ENCODE measurements at regions not wholly inside any gene's neighbourhood (a gene's known extent, or its start where the extent isn't known, plus 50 kb on each side); places are given as distances from the start of the nearest gene placed in this dataset.

DNA sequence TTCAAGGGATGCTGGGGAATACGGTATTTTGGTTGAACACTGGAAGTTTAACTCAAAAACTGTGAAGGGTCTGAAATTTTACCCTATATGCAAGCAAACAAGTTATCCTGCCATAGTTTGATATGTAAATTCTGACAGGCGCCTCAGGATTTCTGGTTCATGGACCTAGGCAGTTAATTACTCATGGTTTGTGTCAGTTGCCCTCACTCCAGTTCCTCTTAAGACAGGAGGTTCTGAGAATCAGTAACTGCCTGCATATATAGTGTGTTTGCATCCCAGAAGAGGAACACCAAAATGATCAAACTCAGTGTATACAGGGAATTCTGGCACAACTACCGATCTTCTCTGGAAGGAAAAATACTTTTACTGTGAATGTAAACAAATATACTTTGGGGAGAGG, 360.4 kb upstream of the NWD2 start:
- no peak overlapping the region for H3K27ac ChIP-seq
- no peaks in the 10 kb centered on the region for H3K9me3 ChIP-seq (replicated peaks in 1 of 3)
- no peak overlapping the region for H3K4me3 ChIP-seq
- H3K27me3 ChIP-seq = no peaks in the 10 kb centered on the region
- 82 to 93% (median 91%) methylated on average over 3 of the region's 3 CpGs for WGBS, 4 donors
- TF ChIP-seq, protein P1, sequence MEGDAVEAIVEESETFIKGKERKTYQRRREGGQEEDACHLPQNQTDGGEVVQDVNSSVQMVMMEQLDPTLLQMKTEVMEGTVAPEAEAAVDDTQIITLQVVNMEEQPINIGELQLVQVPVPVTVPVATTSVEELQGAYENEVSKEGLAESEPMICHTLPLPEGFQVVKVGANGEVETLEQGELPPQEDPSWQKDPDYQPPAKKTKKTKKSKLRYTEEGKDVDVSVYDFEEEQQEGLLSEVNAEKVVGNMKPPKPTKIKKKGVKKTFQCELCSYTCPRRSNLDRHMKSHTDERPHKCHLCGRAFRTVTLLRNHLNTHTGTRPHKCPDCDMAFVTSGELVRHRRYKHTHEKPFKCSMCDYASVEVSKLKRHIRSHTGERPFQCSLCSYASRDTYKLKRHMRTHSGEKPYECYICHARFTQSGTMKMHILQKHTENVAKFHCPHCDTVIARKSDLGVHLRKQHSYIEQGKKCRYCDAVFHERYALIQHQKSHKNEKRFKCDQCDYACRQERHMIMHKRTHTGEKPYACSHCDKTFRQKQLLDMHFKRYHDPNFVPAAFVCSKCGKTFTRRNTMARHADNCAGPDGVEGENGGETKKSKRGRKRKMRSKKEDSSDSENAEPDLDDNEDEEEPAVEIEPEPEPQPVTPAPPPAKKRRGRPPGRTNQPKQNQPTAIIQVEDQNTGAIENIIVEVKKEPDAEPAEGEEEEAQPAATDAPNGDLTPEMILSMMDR (IDR thresholded peaks at IDR 0.05) = no peak
- TF ChIP-seq POLR2A (IDR thresholded peaks at IDR 0.05) = no peak
- intact Hi-C loops (cut with DNase I) = no loop called here
- H3K36me3 ChIP-seq (replicated peaks in 1 of 2) = no peaks in the 10 kb centered on the region
- no peaks in the 10 kb centered on the region for H3K4me1 ChIP-seq (replicated peaks in 1 of 2)
- DNase-seq = no peak

GRCh38 chr4:36891971-36892370, 352.6 kb upstream of the NWD2 start:
- Histone ChIP-seq H3K36me3 (replicated peaks in 1 of 2) (no peaks in the 10 kb centered on the region), H3K27ac (no peak overlapping the region), H3K27me3 (no peaks in the 10 kb centered on the region), H3K4me1 (replicated peaks in 1 of 2) (peaks cover 0 to 5% of the 10 kb centered on the region in 2 donors), H3K9me3 (replicated peaks in 1 of 3) (no peaks in the 10 kb centered on the region), H3K4me3 (no peak overlapping the region)
- intact Hi-C loops (cut with DNase I) = no loop called here
- TF ChIP-seq, protein P1 (IDR thresholded peaks at IDR 0.05) = no peak
- TF ChIP-seq POLR2A (IDR thresholded peaks at IDR 0.05) = no peak
- DNase-seq = no peak
- 62 to 71% (median 69%) methylated on average over 2 of the region's 2 CpGs for WGBS, 4 donors

DNA sequence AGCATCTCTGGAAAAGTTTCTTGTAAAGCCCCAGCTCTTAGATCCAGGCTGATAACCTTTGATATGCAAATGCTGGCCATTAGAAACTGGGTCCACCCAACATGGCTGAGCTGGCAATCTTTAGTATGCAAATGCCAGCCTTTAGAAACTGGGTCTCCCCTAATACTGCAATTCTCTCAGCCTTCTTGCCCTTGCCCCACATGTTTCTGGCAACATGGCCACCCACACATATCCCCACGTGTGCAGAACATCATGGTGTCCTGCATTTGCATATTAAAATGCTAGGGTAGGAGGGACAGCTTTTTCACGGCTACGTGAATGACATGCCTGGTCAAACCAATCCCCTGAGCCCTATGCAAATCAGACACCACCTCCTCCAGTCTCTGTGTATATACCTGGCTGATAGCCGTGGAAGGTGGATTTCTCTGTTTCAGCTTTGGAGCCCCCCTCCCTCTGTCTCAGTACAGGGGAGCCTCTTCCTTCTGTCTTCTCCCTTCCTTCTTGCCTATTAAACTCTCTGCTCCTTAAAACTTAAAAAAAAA, 344.0 kb upstream of the NWD2 start:
- H3K4me1 ChIP-seq (replicated peaks in 1 of 2) = no peaks in the 10 kb centered on the region
- no peaks in the 10 kb centered on the region for H3K27me3 ChIP-seq
- DNase-seq = no peak
- H3K9me3 ChIP-seq (replicated peaks in 1 of 3) = no peaks in the 10 kb centered on the region
- H3K36me3 ChIP-seq (replicated peaks in 1 of 2) = no peaks in the 10 kb centered on the region
- H3K4me3 ChIP-seq = no peak overlapping the region
- TF ChIP-seq, protein P1 (IDR thresholded peaks at IDR 0.05) = no peak
- TF ChIP-seq POLR2A (IDR thresholded peaks at IDR 0.05) = no peak
- WGBS, 4 donors = 81 to 96% (median 88%) methylated on average over 4 of the region's 4 CpGs
- no peak overlapping the region for H3K27ac ChIP-seq
- intact Hi-C loops (cut with DNase I) = no loop called here

DNA sequence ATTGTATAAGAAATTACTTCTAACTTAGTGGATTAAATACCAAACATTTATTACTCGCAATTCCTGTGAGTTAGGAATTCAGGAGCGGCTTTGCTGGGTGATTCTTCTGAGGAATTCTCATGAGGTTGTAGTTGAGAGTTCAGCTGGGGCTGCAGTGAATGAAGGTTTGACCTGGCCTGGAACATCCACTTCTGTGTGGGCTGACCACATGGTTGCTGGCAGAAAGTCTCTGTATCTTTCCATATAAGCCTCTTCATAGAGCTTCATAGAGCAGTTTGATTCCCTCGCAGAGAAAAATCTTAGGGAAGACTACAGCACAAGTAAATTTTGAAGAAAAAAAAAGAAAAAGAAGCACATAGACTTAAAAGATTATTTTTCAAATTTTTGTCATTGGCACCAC, 339.7 kb upstream of the NWD2 start:
- no peak overlapping the region for H3K27ac ChIP-seq
- H3K36me3 ChIP-seq (replicated peaks in 1 of 2) = no peaks in the 10 kb centered on the region
- H3K9me3 ChIP-seq (replicated peaks in 1 of 3) = no peaks in the 10 kb centered on the region
- no peaks in the 10 kb centered on the region for H3K27me3 ChIP-seq
- WGBS, 4 donors = 74 to 83% (median 83%) methylated on average over 3 of the region's 3 CpGs
- no peaks in the 10 kb centered on the region for H3K4me1 ChIP-seq (replicated peaks in 1 of 2)
- intact Hi-C loops (cut with DNase I) = no loop called here
- no peak for TF ChIP-seq POLR2A (IDR thresholded peaks at IDR 0.05)
- TF ChIP-seq, protein P1 (IDR thresholded peaks at IDR 0.05) = no peak
- DNase-seq = no peak
- H3K4me3 ChIP-seq = no peak overlapping the region
